Upper lobe of left lung (tissue), 6 donors: ENCODE measurements at regions not wholly inside any gene's neighbourhood (a gene's known extent, or its start where the extent isn't known, plus 50 kb on each side); places are given as distances from the start of the nearest gene placed in this dataset.
"Not testable (repeated sequence)": the region's sequence is repeated elsewhere in the genome, so short reads cannot be mapped to it uniquely, and the experiment has no call there.

ENCODE experiments used
- ATAC-seq, 2 donors: fragments of 200-7000 bp; cut with Tn5 transposase; one replicate each; pipeline ENCODE4 v1.9.1; 2022; ENCODE audit warnings: mild to moderate bottlenecking in 2 of 2, moderate library complexity in 2 of 2; ENCODE audit not compliant: low FRiP score in 2 of 2
- DNase-seq, 2 donors: peaks; one replicate each; pipeline ENCODE4 v3.0.0-alpha.2; 2019 to 2020
- H3K27ac ChIP-seq, 4 donors: fragments of 200-600 bp; sonication (generic); one replicate each; pipeline ENCODE4 v1.5.1; 2016 to 2019
- H3K27me3 ChIP-seq, 4 donors: fragments of 200-600 bp; sonication (generic); one replicate each; pipeline ENCODE4 v1.5.1; 2017 to 2019
- H3K36me3 ChIP-seq, 4 donors: fragments of 200-600 bp; sonication (generic); one replicate each; pipeline ENCODE4 v1.5.1; 2016 to 2019
- H3K4me1 ChIP-seq, 4 donors: fragments of 200-600 bp; sonication (generic); one replicate each; pipeline ENCODE4 v1.5.1; 2018 to 2019
- H3K4me3 ChIP-seq, 4 donors: fragments of 200-600 bp; sonication (generic); one replicate each; pipeline ENCODE4 v1.5.1; 2017 to 2019; ENCODE audit warnings: mild to moderate bottlenecking in 2 of 4, moderate library complexity in 1 of 4
- H3K9me3 ChIP-seq, 4 donors: fragments of 200-600 bp; sonication (generic); one replicate each; pipeline ENCODE4 v1.5.1; 2018 to 2019
- EP300 ChIP-seq, 4 donors: sonication (generic); formaldehyde crosslinking; IDR thresholded peaks; one replicate each; pipeline ENCODE4 v1.5.1; 2017; ENCODE audit warnings: antibody characterized with exemption in 4 of 4, control low read depth in 2 of 4
- POLR2A ChIP-seq, 4 donors: fragments of 450-650 bp; IDR thresholded peaks; one replicate each; pipeline ENCODE4 v1.5.1; 2016 to 2017; ENCODE audit warnings: antibody characterized with exemption in 4 of 4, mild to moderate bottlenecking in 2 of 4
- POLR2AphosphoS5 ChIP-seq, 2 donors: sonication (generic); formaldehyde crosslinking; IDR thresholded peaks; one replicate each; pipeline ENCODE4 v1.5.1; 2017; ENCODE audit warnings: antibody characterized with exemption in 2 of 2
- WGBS, 2 donors: methylation state at CpG; one replicate each; pipeline ENCODE4 v1.1.5; 2017 to 2018; 5-methylcytosine and 5-hydroxymethylcytosine counted together
- TF ChIP-seq, protein P1 (sequence below), 6 experiments: fragments of 450-650 bp in 4 of 6; fragments of 200-600 bp in 2 of 6; sonication (generic) in 2 of 6; IDR thresholded peaks; one replicate each; pipeline ENCODE4 v1.5.1; 2016 to 2019; ENCODE audit warnings: antibody characterized with exemption in 6 of 6
- donor health status: DM: no; HTN: no; CAD: no; lungs with moderate emphysema.
- donor health status: DM: no; HTN: yes; CAD: no; lungs with severe emphysema.

DNA sequence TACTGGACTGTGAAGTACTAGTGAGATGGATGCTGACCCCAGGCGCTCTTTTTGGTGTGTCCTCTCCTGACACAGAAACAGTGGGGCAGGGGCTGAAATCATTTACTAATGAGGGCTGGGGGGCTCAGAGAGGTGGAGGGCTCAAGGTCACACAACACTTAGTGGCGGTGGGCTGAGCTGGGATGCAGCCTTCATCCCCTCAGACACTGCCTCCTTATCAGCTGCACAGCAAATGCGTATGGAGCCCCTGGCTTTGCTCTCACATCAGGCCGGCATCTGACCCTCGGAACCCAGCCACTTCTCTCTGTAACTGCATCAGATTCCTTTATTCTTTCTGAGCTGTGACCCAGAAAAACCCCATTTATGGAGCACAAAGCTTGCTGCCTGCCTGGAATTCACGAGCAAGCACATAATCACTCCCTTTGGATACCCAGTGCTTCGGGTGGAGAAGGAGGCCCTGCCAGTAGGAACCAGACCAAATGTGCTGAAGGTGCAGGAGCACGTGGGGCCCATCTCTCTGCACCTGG, 736.6 kb downstream of the TBC1D22A start:
- Histone ChIP-seq H3K27me3 (no peaks in the 10 kb centered on the region), H3K9me3 (peaks cover 0 to 24% (median 3%) of the 10 kb centered on the region in 4 donors), H3K4me1 (no peaks in the 10 kb centered on the region), H3K36me3 (no peaks in the 10 kb centered on the region), H3K4me3 (no peak overlapping the region), H3K27ac (no peak overlapping the region)
- no peak for ATAC-seq
- WGBS, 2 donors = 50 to 79% methylated on average over 2 to 8 of the region's 8 CpGs
- TF ChIP-seq POLR2A (IDR thresholded peaks at IDR 0.05) (no peak), POLR2AphosphoS5 (IDR thresholded peaks at IDR 0.05) (no peak), EP300 (IDR thresholded peaks at IDR 0.05) (no peak)
- TF ChIP-seq, protein P1, sequence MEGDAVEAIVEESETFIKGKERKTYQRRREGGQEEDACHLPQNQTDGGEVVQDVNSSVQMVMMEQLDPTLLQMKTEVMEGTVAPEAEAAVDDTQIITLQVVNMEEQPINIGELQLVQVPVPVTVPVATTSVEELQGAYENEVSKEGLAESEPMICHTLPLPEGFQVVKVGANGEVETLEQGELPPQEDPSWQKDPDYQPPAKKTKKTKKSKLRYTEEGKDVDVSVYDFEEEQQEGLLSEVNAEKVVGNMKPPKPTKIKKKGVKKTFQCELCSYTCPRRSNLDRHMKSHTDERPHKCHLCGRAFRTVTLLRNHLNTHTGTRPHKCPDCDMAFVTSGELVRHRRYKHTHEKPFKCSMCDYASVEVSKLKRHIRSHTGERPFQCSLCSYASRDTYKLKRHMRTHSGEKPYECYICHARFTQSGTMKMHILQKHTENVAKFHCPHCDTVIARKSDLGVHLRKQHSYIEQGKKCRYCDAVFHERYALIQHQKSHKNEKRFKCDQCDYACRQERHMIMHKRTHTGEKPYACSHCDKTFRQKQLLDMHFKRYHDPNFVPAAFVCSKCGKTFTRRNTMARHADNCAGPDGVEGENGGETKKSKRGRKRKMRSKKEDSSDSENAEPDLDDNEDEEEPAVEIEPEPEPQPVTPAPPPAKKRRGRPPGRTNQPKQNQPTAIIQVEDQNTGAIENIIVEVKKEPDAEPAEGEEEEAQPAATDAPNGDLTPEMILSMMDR (IDR thresholded peaks at IDR 0.05) = no peak
- DNase-seq = no peak

GRCh38 chr22:47497666-47498065, 735.2 kb downstream of the TBC1D22A start:
- no peak for TF ChIP-seq POLR2AphosphoS5 (IDR thresholded peaks at IDR 0.05)
- TF ChIP-seq POLR2A (IDR thresholded peaks at IDR 0.05) = no peak
- TF ChIP-seq, protein P1 (IDR thresholded peaks at IDR 0.05) = no peak
- no peak for TF ChIP-seq EP300 (IDR thresholded peaks at IDR 0.05)
- peaks cover 0 to 24% (median 3%) of the 10 kb centered on the region in 4 donors for H3K9me3 ChIP-seq
- no peak for ATAC-seq
- H3K4me1 ChIP-seq = no peaks in the 10 kb centered on the region
- H3K4me3 ChIP-seq = no peak overlapping the region
- no peak overlapping the region for H3K27ac ChIP-seq
- 67 to 71% methylated on average over 7 of the region's 7 CpGs for WGBS, 2 donors
- no peaks in the 10 kb centered on the region for H3K27me3 ChIP-seq
- peak in 1 of 2 donors; percentile 25 for DNase-seq
- no peaks in the 10 kb centered on the region for H3K36me3 ChIP-seq

DNA sequence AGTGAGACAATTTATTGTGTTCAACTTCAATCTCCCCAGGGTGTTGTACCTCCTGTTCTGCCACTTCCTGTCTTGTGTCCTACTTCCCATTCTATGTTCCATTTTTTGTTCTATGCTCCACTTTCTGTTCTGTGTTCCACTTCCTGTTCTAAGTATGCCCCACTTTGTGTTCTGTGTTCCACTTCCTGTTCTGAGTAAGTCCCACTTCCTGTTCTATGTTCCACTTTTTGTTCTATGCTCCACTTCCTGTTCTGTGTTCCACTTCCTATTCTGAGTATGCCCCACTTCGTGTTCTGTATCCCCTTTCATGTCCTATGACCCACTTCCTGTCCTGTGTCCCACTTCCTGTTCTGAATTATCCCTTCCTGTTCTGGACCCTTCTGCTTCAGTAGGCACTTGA, 732.7 kb downstream of the TBC1D22A start:
- Histone ChIP-seq H3K9me3 (peaks cover 0 to 12% (median 0%) of the 10 kb centered on the region in 4 donors), H3K27ac (no peak overlapping the region), H3K4me1 (no peaks in the 10 kb centered on the region), H3K27me3 (no peaks in the 10 kb centered on the region), H3K4me3 (no peak overlapping the region), H3K36me3 (no peaks in the 10 kb centered on the region)
- DNase-seq (no peak), ATAC-seq (no peak)
- 29 to 33% methylated on average over 1 of the region's 1 CpG for WGBS, 2 donors
- no peak for TF ChIP-seq POLR2A (IDR thresholded peaks at IDR 0.05)
- no peak for TF ChIP-seq EP300 (IDR thresholded peaks at IDR 0.05)
- TF ChIP-seq, protein P1 (IDR thresholded peaks at IDR 0.05) = no peak
- TF ChIP-seq POLR2AphosphoS5 (IDR thresholded peaks at IDR 0.05) = no peak

- 89% methylated on average over 9 of the region's 24 CpGs; no CpG with 5 or more reads in 1 of the 2 donors for WGBS, 2 donors
- DNase-seq = peak in 1 of 2 donors; percentile 71
- H3K4me3 ChIP-seq, H3K9me3 ChIP-seq, H3K4me1 ChIP-seq, ATAC-seq, H3K36me3 ChIP-seq, H3K27ac ChIP-seq, H3K27me3 ChIP-seq: not testable (repeated sequence)
These were observed 725.7 kb downstream of the TBC1D22A start for GRCh38 chr22:47488131-47488530.

DNA sequence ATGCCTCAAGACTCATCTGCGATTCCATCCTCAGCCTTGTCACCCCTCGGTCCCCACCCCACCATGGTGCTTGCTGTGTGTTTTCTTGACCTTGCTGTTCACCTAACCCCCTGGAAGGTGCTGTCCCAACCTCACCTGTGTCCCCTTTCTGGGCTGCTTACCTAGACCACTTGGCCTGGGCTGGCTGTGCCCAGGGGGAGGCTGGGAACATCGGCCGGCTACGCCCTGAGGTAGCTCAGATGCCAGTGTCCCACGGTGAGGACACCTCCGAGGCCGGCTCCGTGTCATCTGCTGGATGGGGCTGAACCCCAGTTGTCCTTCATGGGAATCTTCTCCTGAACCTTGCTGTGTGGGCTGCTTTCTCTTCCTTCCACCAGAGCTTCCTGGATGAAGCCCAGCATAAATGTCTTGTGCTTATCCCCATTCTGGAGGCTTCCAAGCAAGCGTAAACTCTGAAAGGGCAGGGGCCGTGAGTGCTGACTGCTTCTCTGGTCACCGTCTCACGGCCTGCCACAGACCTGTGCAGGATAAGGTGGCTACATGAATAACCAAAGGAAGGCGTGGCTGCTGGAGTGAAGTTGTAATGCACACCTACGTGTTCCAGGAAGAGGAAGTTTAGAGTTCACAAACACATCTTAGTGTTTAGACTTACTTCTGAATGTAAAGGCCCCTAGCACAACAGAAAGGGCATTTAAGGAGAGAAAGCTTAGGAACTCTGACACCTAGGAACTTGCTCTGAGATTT, 724.3 kb downstream of the TBC1D22A start:
- H3K36me3 ChIP-seq = no peaks in the 10 kb centered on the region
- ATAC-seq (peak; percentile 32 to 79), DNase-seq (peak; percentile 51 to 66)
- no peaks in the 10 kb centered on the region for H3K9me3 ChIP-seq
- WGBS, 2 donors = 49 to 54% methylated on average over 8 to 13 of the region's 15 CpGs
- TF ChIP-seq POLR2AphosphoS5 (IDR thresholded peaks at IDR 0.05) (no peak), POLR2A (IDR thresholded peaks at IDR 0.05) (peak in 1 of 4 donors; percentile 54)
- H3K27me3 ChIP-seq = no peaks in the 10 kb centered on the region
- H3K4me3 ChIP-seq = peak overlapping the region in 3 of 4 donors; percentile 15 to 31 (median 21)
- no peaks in the 10 kb centered on the region for H3K4me1 ChIP-seq
- H3K27ac ChIP-seq = peak overlapping the region in 1 of 4 donors; percentile 23
